Ovary (tissue), 3 donors: ENCODE measurements at regions not wholly inside any gene's neighbourhood (a gene's known extent, or its start where the extent isn't known, plus 50 kb on each side); places are given as distances from the start of the nearest gene placed in this dataset.

Source experiments
- CTCF ChIP-seq, 3 donors: fragments of 450-650 bp in 2 of 3; fragments of 200-600 bp in 1 of 3; IDR thresholded peaks; one replicate each; pipeline versions ENCODE4 v1.5.1 to v1.8.0; 2016 to 2022; ENCODE audit warnings: antibody characterized with exemption in 3 of 3, mild to moderate bottlenecking in 1 of 3
- EP300 ChIP-seq: sonication (generic); formaldehyde crosslinking; IDR thresholded peaks from one replicate; pipeline ENCODE4 v1.6.1; 2017; ENCODE audit warnings: antibody characterized with exemption
- POLR2A ChIP-seq: fragments of 450-650 bp; IDR thresholded peaks from one replicate; pipeline ENCODE4 v1.6.1; 2017; ENCODE audit warnings: antibody characterized with exemption, mild to moderate bottlenecking, moderate library complexity
- donor health status: DM: no; HTN: no; CAD: no.

GRCh38 chrX:101729986-101730385 lies 70.3 kb upstream of the ARMCX2 start:
- no peak for TF ChIP-seq POLR2A
- no peak for TF ChIP-seq CTCF (IDR thresholded peaks at IDR 0.05)
- TF ChIP-seq EP300 = no peak
